Putamen (tissue), 1 donor: ENCODE measurements at regions not wholly inside any gene's neighbourhood (a gene's known extent, or its start where the extent isn't known, plus 50 kb on each side); places are given as distances from the start of the nearest gene placed in this dataset.
"Not testable (repeated sequence)": the region's sequence is repeated elsewhere in the genome, so short reads cannot be mapped to it uniquely, and the experiment has no call there.

Experiments used
- DNase-seq: peaks from one replicate; pipeline ENCODE4 v3.0.0-alpha.2; 2016; ENCODE audit warnings: low spot score

DNA sequence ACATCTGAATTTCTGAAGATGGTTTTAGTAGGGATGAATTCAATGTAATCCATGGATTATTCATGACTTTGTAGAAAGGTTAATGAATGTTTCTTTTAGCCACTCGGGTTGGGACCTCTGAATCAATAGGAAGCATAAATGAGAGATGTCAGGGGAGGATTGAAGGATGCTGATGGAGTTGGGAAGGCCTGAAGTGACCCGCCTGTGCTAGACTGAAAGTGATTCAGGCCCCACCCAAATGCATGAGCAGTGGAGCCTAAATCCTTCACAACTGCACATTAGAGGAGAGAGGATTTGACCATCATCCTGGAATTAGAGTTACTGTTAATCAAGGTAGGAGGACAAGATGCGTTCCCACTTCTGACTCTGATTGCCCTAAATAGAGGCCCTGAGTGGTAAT, 162.2 kb upstream of the PTPN20 start:
- DNase-seq = not testable (repeated sequence)

DNA sequence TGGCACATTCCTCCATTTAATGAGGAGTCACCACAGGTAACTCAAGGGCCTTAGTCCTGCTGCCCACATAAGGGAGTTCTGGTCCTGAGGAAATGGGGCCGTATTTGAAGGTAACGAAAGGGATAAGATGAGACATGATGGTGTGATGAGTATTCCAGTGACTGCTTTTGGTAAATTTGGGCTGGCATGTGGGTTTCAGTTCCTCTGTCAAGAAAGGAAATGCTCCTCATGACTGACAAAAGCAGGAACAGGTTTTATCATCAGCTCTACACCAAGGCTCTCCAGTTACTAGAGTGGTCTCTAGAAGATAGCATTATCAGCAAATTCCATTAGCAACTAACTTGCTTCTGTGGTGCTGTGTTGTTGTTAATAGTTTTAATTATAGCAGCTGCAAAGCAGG, 161.8 kb upstream of the PTPN20 start:
- not testable (repeated sequence) for DNase-seq

DNA sequence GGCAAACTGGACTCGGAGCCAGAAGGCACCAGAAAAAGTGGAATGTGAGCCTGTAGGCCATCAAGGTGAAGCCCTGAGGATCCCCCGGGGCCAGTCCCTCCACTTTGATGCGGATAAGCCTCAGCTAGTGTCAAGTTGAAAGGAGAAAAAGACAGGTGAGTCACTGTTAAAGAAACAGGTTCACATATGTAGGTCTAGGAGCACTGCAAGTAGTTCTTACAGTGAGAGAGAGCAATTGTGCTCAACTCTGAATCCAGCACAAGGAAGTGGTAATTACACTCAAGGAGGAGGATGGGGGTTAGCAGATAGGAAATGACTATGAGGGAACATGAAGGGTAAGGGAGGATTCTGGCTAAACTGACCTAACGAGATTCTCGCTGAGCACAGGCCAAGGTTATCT, 157.5 kb upstream of the PTPN20 start:
- not testable (repeated sequence) for DNase-seq

DNA sequence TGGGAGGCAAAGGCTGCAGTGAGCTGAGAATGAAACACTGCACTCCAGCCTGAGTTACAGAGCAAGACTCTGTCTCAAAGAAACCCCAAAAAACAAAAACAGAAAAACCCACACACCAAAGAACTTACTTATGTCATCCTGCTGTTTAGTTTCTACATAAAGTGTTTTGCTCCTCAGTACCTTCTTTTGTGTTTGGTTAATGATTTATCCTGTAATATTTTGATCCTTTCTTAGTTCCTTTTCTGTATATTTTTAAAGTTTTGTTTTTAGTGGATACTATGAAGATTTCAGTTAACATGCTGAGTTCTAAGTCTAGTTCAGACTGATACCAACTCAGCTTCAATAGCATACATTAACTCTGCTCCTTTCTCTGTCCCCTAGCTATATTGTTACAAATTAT, 149.8 kb upstream of the PTPN20 start:
- DNase-seq = not testable (repeated sequence)

DNA sequence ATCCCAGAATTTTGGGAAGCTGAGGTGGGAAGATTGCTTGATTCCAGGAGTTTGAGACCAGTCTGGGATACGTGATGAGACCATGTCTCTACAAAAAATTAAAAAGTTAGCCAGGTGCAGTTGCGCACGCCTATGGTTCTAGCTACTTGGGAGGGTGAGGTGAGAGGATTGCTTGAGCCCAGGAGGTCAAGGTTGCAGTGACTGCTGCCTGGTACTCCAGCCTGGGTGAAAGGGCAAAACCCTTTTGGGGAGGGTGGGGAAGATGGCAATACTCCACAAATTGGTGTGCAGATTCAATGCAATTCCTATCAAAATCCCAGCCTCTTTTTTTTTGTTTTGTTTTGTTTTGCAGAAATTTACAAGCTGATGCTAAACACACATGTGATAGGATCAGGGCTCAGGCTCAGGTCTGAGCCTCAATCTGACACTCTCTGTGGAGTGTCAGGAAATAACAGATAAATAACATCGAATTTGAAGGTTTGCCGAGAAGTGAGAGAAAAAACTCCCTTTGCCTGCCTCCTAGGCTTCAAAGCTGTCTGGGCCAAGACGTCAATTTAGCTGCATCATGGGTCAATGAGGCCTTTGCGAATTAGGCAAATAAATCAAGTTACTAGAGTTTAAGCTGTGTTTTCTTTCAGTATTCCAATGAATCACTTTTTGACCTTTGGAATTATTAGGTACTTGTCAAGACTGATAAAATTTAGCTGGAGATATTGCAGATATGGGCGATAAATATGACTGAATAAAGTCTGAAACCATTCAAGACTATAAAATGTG, 142.5 kb upstream of the PTPN20 start:
- DNase-seq = not testable (repeated sequence)

DNA sequence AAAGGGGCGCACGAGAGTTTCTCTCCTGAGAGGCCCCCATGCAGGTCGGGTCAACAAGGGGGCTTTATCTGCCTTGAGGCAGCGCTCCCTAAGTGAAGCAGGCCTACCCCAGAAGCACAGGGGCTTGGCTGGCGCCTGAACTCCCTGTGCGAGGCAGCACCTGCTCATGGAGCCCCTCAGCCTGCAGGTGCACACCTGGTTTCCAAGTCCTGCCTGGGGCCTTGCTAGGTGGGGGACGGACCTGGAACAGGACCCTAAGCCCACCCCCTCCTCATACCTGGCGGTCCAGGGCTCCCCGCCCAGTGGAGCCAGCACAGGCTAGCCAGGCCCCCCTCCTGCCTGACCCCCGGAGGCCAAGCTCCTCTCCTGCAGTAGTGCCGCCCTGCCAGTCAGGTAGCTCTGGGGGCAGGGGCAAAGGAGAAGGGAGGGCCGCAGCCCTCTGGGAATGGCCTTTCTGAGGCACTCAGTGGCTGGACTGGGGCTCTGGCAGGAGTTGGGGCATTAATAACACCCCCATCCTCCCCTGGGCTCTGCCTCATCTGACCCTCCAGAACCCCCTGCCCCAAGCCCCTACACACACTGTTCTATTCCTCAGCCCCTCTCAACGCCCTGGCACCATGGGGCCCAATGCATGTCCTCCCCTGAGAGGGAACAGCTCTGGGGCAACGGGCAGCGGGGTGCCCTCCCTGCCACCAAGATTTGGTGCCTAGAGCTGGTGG, 137.9 kb upstream of the PTPN20 start:
- not testable (repeated sequence) for DNase-seq

DNA sequence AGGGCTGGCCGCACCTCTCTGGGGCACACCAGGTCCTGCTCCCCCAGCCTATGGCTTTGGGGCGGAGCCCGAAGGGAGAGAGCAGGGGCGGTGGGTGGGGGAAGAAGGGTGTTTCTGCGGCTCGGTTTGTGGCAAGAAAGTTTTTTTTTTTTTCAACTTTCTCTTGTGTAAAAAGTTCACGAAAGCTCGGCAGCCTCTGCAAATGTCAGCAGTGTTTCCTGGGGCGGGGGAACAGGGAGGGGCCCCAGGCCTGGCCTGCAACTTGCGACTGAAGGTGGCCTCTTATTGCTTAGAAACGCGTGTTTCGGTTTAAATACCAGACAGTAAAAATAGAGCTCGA, 137.4 kb upstream of the PTPN20 start:
- not testable (repeated sequence) for DNase-seq

DNA sequence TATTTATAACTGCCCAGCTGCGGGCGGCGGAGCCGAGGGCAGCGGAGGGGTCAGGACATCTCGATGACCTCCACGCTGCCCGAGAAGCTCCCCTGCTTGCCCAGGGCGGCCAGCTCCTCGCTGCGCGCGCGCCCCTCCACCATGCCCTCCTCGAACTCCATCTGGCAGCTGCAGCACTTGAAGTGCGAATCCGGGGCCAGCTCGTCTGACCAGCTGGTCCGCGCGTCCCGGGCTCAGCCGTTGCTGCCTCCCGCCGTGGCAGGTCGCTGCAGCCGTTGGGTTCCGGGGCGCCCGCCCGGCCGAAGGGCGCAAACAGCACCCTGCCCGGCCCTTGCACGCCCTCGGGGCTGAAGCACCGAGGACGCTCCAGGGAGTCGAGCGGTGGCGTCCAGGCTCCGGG, 136.9 kb upstream of the PTPN20 start:
- DNase-seq = not testable (repeated sequence)

DNA sequence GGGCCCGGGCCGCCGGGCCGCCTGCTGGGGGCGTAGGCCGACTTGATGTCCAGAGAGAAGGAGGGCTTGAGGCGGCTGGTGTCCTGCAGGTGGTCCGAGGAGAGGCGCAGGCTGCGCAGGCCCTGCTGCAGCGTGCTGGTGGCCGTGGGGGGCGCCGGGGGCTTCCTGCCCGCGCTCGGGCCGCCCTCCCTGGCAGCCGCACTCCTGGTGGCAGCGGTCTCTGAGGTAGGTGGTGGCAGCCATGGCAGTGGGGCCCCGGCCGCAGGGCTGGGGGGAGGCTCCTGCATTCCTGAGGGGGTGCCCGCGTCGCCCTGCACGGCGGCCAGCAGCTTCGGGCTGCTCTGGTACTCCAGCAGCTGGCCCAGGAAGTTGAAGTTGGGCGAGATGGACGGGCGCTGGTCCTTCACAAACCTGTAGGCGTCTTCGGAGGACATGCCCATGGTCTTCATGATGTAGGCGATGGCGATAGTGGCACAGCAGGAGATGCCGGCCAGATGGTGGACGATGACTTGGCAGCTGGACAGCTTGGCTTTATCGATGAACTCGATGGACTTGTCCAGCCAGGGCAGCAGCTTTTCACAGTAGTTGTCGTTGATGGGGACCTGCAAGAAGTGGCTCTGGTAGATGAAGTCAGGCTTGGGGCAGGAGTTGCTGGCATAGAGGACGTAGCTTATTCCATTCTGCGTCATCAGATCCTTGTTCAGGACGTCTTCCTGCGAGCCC, 136.1 kb upstream of the PTPN20 start:
- not testable (repeated sequence) for DNase-seq

DNA sequence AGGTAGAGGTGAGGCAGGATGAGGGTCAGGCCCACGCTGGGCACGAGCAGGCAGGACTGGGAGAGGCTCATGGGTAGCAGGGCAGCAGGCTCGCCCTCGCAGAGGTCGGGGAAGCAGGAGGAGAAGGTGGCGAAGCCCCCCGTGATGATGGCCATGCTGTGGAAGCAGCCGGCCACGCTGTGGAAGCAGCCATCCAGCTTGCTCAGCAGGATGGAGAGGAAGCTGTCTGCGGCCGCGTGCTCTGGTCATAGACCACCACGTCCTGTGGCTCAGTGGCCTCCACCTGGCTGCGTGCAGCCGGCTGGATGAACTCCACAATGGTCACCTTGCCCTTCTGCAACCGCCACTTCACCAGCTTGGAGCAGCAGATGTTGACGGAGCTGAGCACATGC, 135.6 kb upstream of the PTPN20 start:
- not testable (repeated sequence) for DNase-seq

DNA sequence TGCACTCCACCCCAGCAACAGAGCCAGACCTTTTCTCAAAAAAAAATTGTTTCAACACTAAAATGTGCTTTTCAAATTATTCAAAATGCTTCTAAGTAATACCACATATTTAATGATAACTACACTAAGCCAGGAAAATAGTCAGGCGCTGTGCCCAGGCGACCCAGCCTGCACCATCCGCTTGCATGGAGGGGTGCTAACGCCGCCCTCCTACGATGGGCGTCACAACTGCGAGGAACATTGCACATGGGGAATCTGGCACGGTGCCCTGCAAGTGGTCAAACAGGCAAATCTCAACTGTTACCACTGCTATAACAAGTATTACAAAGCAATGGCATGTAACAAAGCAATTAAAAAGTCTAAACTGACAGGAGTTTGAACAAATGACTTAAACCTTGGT, 131.7 kb upstream of the PTPN20 start:
- DNase-seq = not testable (repeated sequence)

DNA sequence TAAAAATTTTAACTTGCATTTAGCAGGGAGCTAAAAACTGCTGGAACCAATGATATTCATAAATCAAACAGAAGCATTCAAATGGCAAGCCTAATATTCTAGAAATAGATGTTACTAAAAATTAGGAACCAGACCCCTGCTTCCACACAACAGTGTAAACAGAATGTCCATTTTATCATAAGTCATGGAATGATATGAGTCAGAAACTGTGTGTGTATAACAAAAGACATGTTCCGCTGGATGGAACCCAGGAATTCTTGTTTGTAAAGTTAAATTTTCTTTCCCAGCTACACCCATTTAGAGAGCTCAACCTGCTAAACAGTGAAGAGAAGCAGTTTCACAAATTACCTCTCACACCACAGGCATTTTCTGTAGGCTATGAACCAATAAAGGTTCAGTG, 131.1 kb upstream of the PTPN20 start:
- DNase-seq = not testable (repeated sequence)

DNA sequence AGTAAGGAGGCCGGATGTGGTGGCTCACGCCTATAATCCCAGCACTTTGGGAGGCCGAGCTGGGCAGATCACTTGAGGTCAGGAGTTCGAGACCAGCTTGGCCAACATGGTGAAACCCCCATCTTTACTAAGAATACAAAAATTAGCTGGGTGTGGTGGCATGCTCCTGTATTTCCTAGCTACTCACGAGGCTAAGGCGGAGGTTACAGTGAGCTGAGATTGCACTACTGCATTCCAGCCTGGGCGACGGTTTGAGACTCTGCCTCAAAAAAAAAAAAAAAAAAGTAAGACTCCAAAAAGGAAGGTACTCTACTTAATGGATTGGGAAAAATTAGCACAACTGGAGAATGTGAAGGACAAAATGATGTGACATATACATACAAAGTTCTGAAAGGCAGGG, 130.2 kb upstream of the PTPN20 start:
- DNase-seq = not testable (repeated sequence)

DNA sequence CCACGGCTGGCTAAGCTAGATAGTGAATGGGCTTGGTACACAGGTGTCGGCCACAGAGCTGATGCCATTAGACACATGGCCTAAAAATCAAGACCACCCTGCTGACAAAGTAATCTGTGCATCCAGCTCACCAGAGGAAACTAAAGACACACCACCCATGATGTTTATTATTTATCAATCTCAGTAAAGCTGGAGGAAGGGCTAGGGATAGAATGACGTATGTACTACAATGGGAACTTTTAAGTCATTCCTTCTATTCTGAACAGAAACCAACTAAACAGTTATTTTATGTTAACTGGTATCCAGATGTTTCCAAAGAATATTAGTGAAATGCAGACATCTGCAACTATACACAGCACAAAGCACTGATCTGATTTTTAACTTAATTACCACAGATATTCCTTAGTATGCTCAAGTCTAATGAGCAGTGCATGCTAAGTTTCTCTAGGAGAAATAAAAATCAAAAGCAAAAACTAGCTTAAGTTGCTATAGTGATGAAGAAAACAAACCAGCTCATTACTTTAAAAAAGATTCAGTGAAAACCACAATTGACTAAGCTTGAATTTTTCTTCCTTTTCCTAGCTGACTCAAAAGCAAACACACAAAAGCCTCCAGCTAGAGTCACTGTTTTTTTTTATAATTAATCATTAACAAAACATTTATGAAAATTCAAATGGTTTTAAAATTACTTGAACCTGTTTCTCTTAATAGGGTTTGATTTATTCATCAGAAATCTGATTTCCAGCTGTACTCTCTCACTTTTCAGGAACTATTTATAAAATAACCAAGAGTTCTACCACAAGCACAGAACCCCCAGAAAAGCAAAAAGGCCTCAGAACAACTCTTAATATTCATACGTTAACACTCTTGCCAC, 129.0 kb upstream of the PTPN20 start:
- not testable (repeated sequence) for DNase-seq

DNA sequence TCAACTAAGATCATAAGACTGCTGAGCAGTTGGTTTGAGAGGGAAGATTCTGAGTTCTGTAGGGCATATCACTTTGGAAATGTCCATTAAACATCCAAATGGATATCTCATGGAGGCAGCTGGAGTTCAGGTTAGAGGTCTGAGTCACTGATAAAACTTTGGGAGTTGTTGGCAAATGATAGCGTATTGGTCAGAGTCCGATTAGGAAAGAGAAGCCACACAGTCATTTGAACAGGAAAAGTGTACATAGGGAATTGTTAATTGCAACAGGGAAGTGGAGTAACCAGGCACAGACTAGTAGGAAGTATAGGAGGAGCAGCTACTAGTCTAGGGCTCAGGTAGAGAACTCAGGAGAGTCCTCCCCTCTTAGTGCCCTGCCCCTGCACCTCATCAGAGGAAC, 126.6 kb upstream of the PTPN20 start:
- not testable (repeated sequence) for DNase-seq

DNA sequence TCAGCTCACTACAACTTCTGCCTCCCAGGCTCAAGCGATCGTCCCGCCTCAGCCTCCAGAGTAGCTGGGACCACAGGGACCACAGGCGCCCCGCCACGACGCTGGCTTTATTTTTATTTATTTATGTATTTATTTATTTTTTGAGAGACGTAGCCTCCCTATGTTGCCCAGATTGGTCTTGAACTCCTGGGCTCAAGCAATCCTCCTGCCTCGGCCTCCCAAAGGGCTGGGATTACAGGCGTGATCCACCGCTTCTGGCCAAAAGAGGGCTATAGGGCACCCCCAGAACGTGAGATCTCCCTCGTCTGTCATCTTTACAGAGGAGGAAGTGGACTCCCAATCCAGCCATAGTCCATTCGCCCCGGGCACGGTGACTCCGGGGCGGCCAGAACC, 125.1 kb upstream of the PTPN20 start:
- not testable (repeated sequence) for DNase-seq

DNA sequence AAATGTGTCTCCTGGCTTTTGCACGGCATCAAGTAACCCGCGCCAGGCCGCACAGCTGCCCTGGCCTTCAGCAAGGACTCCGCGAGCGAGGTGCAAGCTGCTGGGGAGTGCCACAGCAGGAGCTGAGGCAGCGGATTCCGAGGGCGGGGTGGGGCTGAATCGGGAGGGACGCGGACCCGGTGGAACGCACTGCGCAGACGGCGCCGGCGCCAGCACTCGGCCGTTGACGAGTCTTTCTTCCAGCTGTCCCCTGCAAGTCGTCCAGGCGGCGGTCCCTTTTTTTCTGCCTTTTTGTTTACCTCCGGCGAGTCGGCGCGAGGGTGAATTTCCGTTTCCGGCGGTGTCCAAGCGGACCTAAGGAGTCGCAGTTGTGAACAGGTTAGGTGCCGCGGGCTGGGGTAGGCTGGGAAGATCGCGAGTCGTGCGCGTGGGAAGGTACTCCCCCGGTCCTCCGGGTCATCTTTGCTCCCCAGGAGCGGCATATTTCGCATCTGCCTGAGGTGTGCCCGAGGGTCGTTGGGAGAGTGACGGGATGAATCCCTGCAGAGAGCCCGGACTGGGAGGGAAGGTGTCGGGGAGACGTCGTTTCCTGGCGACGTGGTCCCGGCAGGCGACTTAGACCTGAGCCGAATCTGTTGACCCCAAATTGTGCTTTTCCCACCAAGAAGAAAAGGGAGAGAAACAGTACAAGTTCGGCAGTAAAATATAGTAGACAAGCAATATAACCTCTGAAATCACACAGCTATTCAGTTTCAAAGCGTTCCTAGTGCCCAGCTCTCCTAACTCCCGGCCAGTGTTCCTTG, 124.5 kb upstream of the PTPN20 start:
- DNase-seq = peak; percentile 64

DNA sequence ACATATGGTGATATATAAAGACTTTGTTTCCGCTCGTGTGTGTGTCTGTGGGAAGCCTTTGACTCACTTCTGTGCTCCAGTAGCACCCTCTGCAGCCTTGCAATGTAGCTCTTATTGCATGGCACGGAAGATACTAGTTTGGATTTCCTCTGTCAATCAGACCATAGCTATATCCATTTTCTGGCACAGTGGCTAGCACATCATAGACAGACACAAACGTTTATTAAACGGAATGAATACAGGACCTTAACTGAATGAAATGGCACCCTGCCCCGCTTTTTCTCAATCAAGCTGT, 124.0 kb upstream of the PTPN20 start:
- DNase-seq = peak; percentile 39

DNA sequence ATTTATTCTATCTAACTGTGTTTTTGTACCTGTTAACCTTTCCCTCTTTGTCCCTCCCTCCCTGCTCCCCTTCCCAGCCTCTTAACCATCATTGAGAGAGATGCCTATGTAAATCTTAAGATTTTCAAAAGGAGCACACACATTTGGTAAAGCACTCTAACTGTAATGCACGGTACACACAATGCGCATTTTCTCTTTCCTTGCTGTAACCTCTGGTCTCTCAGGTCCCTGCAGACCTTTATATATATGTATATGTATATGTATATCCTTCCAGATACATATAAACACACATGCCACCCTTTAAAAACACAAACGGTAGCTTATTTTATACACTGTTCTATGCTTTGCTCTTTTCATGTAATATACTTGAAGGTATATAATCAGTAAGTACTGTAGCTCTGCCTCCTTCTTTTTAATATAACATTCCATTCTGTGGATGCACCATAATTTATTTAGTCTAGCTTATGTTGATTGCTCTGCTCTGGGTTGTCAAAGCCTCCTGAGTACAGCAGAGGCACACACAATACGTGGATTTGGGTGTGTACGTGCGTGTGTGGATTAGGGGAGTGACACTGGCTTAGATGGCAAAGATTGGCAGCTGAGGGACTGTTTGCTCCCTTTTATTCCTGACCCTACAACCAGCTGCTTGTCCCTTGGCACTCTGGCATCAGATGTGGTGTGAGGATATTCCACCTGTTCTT, 118.4 kb upstream of the PTPN20 start:
- DNase-seq = not testable (repeated sequence)

DNA sequence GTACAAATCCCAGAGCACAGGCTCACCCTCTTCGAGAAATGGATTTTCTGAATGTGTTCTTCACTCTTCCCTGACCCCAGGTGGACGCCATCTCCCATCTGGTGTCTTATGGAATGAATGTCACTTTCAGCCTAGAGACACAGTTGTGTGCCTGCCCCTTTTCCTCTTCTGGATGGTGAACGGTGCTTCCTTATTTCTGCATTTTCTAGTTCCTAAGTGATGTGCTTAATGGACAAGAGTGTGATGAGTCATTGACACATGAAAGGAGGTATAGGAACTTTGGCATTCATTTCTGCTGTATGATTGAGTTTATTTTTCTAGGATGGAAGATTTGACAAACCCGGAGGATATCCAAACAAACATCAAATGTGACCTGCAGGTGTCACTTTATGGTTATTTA, 114.9 kb upstream of the PTPN20 start:
- DNase-seq = not testable (repeated sequence)

DNA sequence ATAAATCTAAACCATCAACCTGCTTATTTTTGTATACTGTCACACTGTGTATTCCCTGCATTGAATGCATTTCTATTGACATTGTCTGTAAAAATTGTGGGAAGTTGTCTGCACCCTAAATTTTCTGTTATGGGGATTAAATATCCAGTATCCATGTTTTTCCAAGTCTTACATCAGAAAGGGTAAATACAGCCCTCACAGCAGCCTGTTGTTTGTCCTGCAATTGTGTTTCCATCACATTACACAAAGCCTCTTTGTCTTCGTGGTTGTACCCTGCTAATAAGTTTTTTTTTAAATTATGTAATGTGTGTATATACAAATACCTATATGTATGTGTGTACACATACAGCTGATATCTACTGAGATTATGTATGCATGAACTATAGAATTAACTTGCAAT, 109.2 kb upstream of the PTPN20 start:
- DNase-seq = peak; percentile 29
